IMR-90 (cell line): ENCODE measurements at regions not wholly inside any gene's neighbourhood (a gene's known extent, or its start where the extent isn't known, plus 50 kb on each side); places are given as distances from the start of the nearest gene placed in this dataset.

Source experiments
- ATAC-seq: fragments of 200-7000 bp; cut with Tn5 transposase; 2 replicates; pipeline ENCODE4 v1.9.1; 2020; ENCODE audit warnings: low read depth, mild to moderate bottlenecking, moderate library complexity
- BruUV-seq: library from RNA; stranded (reverse); fragments of 400-500 nt; replicated peaks from 2 replicates; lab custom pipeline; 2021; lab: Mats Ljungman, UMichigan
- CTCF ChIA-PET: fragments of 300-600 bp; formaldehyde crosslinking; extraction: SDS; loops from one replicate; lab custom pipeline; 2021; ENCODE audit warnings: antibody characterized with exemption; lab: Yijun Ruan, JAX
- POLR2A ChIA-PET: fragments of 300-600 bp; sonication (Branson Sonifier 250); formaldehyde crosslinking; loops from one replicate; lab custom pipeline; 2022; ENCODE audit warnings: antibody characterized with exemption; ENCODE audit not compliant: unreplicated experiment; lab: Charles Lee
- DNase-seq: peaks from one replicate; pipeline ENCODE4 v3.0.0; 2013
- H2AFZ ChIP-seq: replicated peaks from 2 replicates; pipeline ENCODE3; 2013; ENCODE audit warnings: low read length, mild to moderate bottlenecking; ENCODE audit not compliant: poor library complexity
- H2AK5ac ChIP-seq: 2 replicates; pipeline ENCODE4 v1.6.1; 2013; ENCODE audit warnings: low read depth, low read length, inconsistent platforms
- H2AK9ac ChIP-seq: replicated peaks from 2 replicates; pipeline ENCODE3; 2013; ENCODE audit warnings: mild to moderate bottlenecking, low read depth, low read length, moderate library complexity; ENCODE audit not compliant: poor library complexity
- H2BK120ac ChIP-seq: 2 replicates; pipeline ENCODE4 v1.6.1; 2013; ENCODE audit warnings: low read depth, low read length, inconsistent platforms
- H2BK15ac ChIP-seq: 3 replicates; pipeline ENCODE4 v1.6.1; 2013; ENCODE audit warnings: low read depth, low read length, inconsistent platforms
- H2BK20ac ChIP-seq: 2 replicates; pipeline ENCODE4 v1.6.1; 2013; ENCODE audit warnings: low read depth, mild to moderate bottlenecking, inconsistent platforms, low read length, moderate library complexity
- H2BK5ac ChIP-seq: 2 replicates; pipeline ENCODE4 v1.6.1; 2013; ENCODE audit warnings: mild to moderate bottlenecking, low read depth, low read length, inconsistent platforms; ENCODE audit not compliant: poor library complexity, severe bottlenecking
- H3K14ac ChIP-seq: replicated peaks from 2 replicates; pipeline ENCODE4 v1.6.1; 2013; ENCODE audit warnings: low read depth, low read length, inconsistent platforms
- H3K18ac ChIP-seq: 2 replicates; pipeline ENCODE4 v1.6.1; 2013; ENCODE audit warnings: low read depth, low read length, control low read depth
- H3K23ac ChIP-seq: 2 replicates; pipeline ENCODE4 v1.6.1; 2013; ENCODE audit warnings: low read depth, low read length, inconsistent platforms
- H3K27ac ChIP-seq: 2 replicates; pipeline ENCODE4 v1.5.1; 2013; ENCODE audit warnings: mild to moderate bottlenecking, control low read depth, low read length; ENCODE audit not compliant: insufficient read depth
- H3K27me3 ChIP-seq: 2 replicates; pipeline ENCODE4 v1.6.1; 2013; ENCODE audit warnings: low read length; ENCODE audit not compliant: control insufficient read depth, insufficient read depth
- H3K36me3 ChIP-seq: 2 replicates; pipeline ENCODE4 v1.6.1; 2013; ENCODE audit warnings: low read length, mixed read lengths; ENCODE audit not compliant: control insufficient read depth, insufficient read depth
- H3K4ac ChIP-seq: 2 replicates; pipeline ENCODE4 v1.6.1; 2013; ENCODE audit warnings: low read depth, low read length, inconsistent platforms
- H3K4me1 ChIP-seq: 2 replicates; pipeline ENCODE4 v1.6.1; 2013; ENCODE audit warnings: low read length, mixed read lengths; ENCODE audit not compliant: control insufficient read depth, insufficient read depth
- H3K4me2 ChIP-seq: 2 replicates; pipeline ENCODE4 v1.6.1; 2013; ENCODE audit warnings: low read depth, mild to moderate bottlenecking, control low read depth, low read length, moderate library complexity
- H3K4me3 ChIP-seq: 2 replicates; pipeline ENCODE4 v1.5.1; 2013; ENCODE audit warnings: low read depth, mild to moderate bottlenecking, control low read depth, low read length, moderate library complexity; ENCODE audit not compliant: insufficient read depth
- H3K56ac ChIP-seq: 2 replicates; pipeline ENCODE4 v1.6.1; 2013; ENCODE audit warnings: low read length, inconsistent platforms; ENCODE audit not compliant: insufficient read depth; ENCODE audit errors: extremely low read depth
- H3K79me1 ChIP-seq, 2 experiments: 2 replicates each; pipeline ENCODE4 v1.6.1; 2013; ENCODE audit warnings: low read length in 2 of 2, inconsistent platforms in 1 of 2, low read depth in 1 of 2
- H3K9ac ChIP-seq: 2 replicates; pipeline ENCODE4 v1.6.1; 2013; ENCODE audit warnings: low read depth, low read length, control low read depth
- H3K9me1 ChIP-seq: 2 replicates; pipeline ENCODE4 v1.6.1; 2013; ENCODE audit warnings: low read length, inconsistent platforms; ENCODE audit not compliant: insufficient read depth
- H3K9me3 ChIP-seq: 2 replicates; pipeline ENCODE4 v1.6.1; 2013; ENCODE audit warnings: low read length; ENCODE audit not compliant: control insufficient read depth, insufficient read depth
- H4K20me1 ChIP-seq: 2 replicates; pipeline ENCODE4 v1.6.1; 2013; ENCODE audit warnings: low read length, inconsistent platforms; ENCODE audit not compliant: insufficient read depth
- H4K5ac ChIP-seq: 2 replicates; pipeline ENCODE4 v1.6.1; 2013; ENCODE audit warnings: mild to moderate bottlenecking, low read depth, low read length, control low read depth
- H4K8ac ChIP-seq, 2 experiments: 2 replicates each; pipeline ENCODE4 v1.6.1; 2013; ENCODE audit warnings: low read depth in 2 of 2, low read length in 2 of 2, control low read depth in 1 of 2, inconsistent platforms in 1 of 2
- H4K91ac ChIP-seq: 2 replicates; pipeline ENCODE4 v1.6.1; 2013; ENCODE audit warnings: low read depth, low read length, inconsistent platforms; ENCODE audit not compliant: insufficient read depth
- BHLHE40 ChIP-seq: fragments of 150-350 bp; IDR thresholded peaks from 2 replicates; pipeline ENCODE4 v1.6.1; 2016; ENCODE audit warnings: mild to moderate bottlenecking, low read depth, low read length
- CEBPB ChIP-seq: IDR thresholded peaks from 2 replicates; pipeline ENCODE4 v1.6.1; 2012; ENCODE audit warnings: low read depth, low read length, improper control_type of control experiment
- CHD1 ChIP-seq: IDR thresholded peaks from 2 replicates; pipeline ENCODE4 v1.6.1; 2012; ENCODE audit warnings: low read depth, low read length, improper control_type of control experiment
- CTCF ChIP-seq: conservative IDR thresholded peaks from 2 replicates; pipeline ENCODE4 v1.5.1; 2012; ENCODE audit warnings: mild to moderate bottlenecking, low read depth, low read length, improper control_type of control experiment
- FOS ChIP-seq: fragments of 150-350 bp; IDR thresholded peaks from 2 replicates; pipeline ENCODE4 v1.6.1; 2016; ENCODE audit warnings: low read depth, low read length
- MAFK ChIP-seq: IDR thresholded peaks from 2 replicates; pipeline ENCODE4 v1.6.1; 2012; ENCODE audit warnings: low read depth, low read length, improper control_type of control experiment
- MAZ ChIP-seq: IDR thresholded peaks from 2 replicates; pipeline ENCODE4 v1.6.1; 2012; ENCODE audit warnings: low read depth, mild to moderate bottlenecking, low read length, improper control_type of control experiment, moderate library complexity, borderline replicate concordance
- MXI1 ChIP-seq: IDR thresholded peaks from 2 replicates; pipeline ENCODE4 v1.6.1; 2012; ENCODE audit warnings: low read depth, mild to moderate bottlenecking, low read length, moderate library complexity, borderline replicate concordance
- NFE2L2 ChIP-seq: fragments of 150-350 bp; IDR thresholded peaks from 2 replicates; pipeline ENCODE4 v1.6.1; 2016; ENCODE audit warnings: low read depth, mild to moderate bottlenecking, low read length
- POLR2A ChIP-seq: IDR thresholded peaks from 2 replicates; pipeline ENCODE4 v1.6.1; 2012; ENCODE audit warnings: mild to moderate bottlenecking, low read depth, low read length
- RAD21 ChIP-seq: IDR thresholded peaks from 2 replicates; pipeline ENCODE4 v1.6.1; 2012; ENCODE audit warnings: low read length, improper control_type of control experiment
- RCOR1 ChIP-seq: IDR thresholded peaks from 2 replicates; pipeline ENCODE4 v1.6.1; 2012; ENCODE audit warnings: mild to moderate bottlenecking, low read length, improper control_type of control experiment; ENCODE audit not compliant: insufficient replicate concordance
- RFX5 ChIP-seq: IDR thresholded peaks from 2 replicates; pipeline ENCODE4 v1.8.0; 2012; ENCODE audit warnings: low read depth, mild to moderate bottlenecking, low read length, moderate library complexity
- SMC3 ChIP-seq: fragments of 150-350 bp; IDR thresholded peaks from 2 replicates; pipeline ENCODE4 v1.6.1; 2016; ENCODE audit warnings: low read depth, mild to moderate bottlenecking, antibody characterized with exemption, low read length, moderate library complexity
- USF2 ChIP-seq: fragments of 150-350 bp; IDR thresholded peaks from 2 replicates; pipeline ENCODE4 v1.6.1; 2017; ENCODE audit warnings: mild to moderate bottlenecking, antibody characterized with exemption, low read length, low read depth
- dilution Hi-C: fragments of 300-500 bp; cut with HindIII; formaldehyde crosslinking; loops from one replicate; pipeline ENCODE4 v1.14.3; 2018; ENCODE audit warnings: low sequenced_read_pairs; ENCODE audit not compliant: unreplicated experiment
- in situ Hi-C: fragments of 300-500 bp; cut with MboI; formaldehyde crosslinking; loops from 3 replicates; pipeline ENCODE4 v1.14.3; 2019; ENCODE audit warnings: low sequenced_read_pairs, inconsistent platforms, mixed read lengths
- intact Hi-C: fragments of 100-400 bp; cut with micrococcal nuclease; formaldehyde crosslinking; loops from 2 replicates; pipeline ENCODE4 v1.10.0; 2022

GRCh38 chr2:76381624-76382023, 670.9 kb upstream of the GCFC2 start:
- Histone ChIP-seq H3K56ac (no peak overlapping the region), H3K4me3 (no peak overlapping the region), H3K9me3 (no peaks in the 10 kb centered on the region), H3K9ac (no peak overlapping the region), H3K27ac (no peak overlapping the region), H3K27me3 (no peaks in the 10 kb centered on the region), H4K5ac (no peak overlapping the region), H4K20me1 (no peaks in the 10 kb centered on the region), H2AK5ac (no peak overlapping the region), H2BK5ac (no peak overlapping the region), H3K14ac (no peak overlapping the region), H4K8ac (no peak overlapping the region), H3K18ac (no peak overlapping the region), H3K9me1 (no peaks in the 10 kb centered on the region), H3K4me1 (no peaks in the 10 kb centered on the region), H2BK15ac (no peak overlapping the region), H3K79me1 (no peaks in the 10 kb centered on the region), H3K4me2 (no peak overlapping the region), H2BK20ac (no peak overlapping the region), H4K91ac (no peak overlapping the region), H2BK120ac (no peak overlapping the region), H3K36me3 (no peaks in the 10 kb centered on the region), H2AK9ac (no peak overlapping the region), H3K4ac (no peak overlapping the region), H2AFZ (no peak overlapping the region), H3K23ac (no peak overlapping the region)
- ATAC-seq (no peak), DNase-seq (no peak)
- intact Hi-C loops (loop anchor here (2.0 kb wide), 1 partner anchor 25 kb away; no protein-coding TSS in a partner anchor), in situ Hi-C loops (no loop called here), dilution Hi-C loops (no loop called here)
- BruUV-seq = no TSS peak
- no peak for TF ChIP-seq POLR2A
- TF ChIP-seq CEBPB = no peak
- no peak for TF ChIP-seq MAFK
- TF ChIP-seq CTCF = no peak
- no peak for TF ChIP-seq RCOR1
- no peak for TF ChIP-seq RFX5
- no peak for TF ChIP-seq CHD1
- no peak for TF ChIP-seq RAD21
- TF ChIP-seq NFE2L2 = no peak
- no peak for TF ChIP-seq BHLHE40
- TF ChIP-seq MAZ = no peak
- TF ChIP-seq USF2 = no peak
- TF ChIP-seq SMC3 = no peak
- no peak for TF ChIP-seq MXI1
- no peak for TF ChIP-seq FOS
- ChIA-PET POLR2A (no interaction called here), CTCF (no interaction called here)
